Duodenal mucosa (tissue), 2 donors: ENCODE measurements at regions not wholly inside any gene's neighbourhood (a gene's known extent, or its start where the extent isn't known, plus 50 kb on each side); places are given as distances from the start of the nearest gene placed in this dataset.

Experiments used
- H3K27ac ChIP-seq: one replicate; pipeline ENCODE4 v1.7.0; 2013; ENCODE audit warnings: low read depth, low read length
- H3K27me3 ChIP-seq, 2 donors: one replicate each; pipeline ENCODE4 v1.7.0; 2013; ENCODE audit warnings: low read length in 2 of 2, control low read depth in 1 of 2; ENCODE audit not compliant: insufficient read depth in 2 of 2, control insufficient read depth in 1 of 2
- H3K36me3 ChIP-seq, 2 donors: one replicate each; pipeline ENCODE4 v1.7.0; 2013; ENCODE audit warnings: low read length in 2 of 2, control low read depth in 1 of 2; ENCODE audit not compliant: insufficient read depth in 2 of 2, control insufficient read depth in 1 of 2
- H3K4me1 ChIP-seq, 2 donors: one replicate each; pipeline ENCODE4 v1.7.0; 2013; ENCODE audit warnings: low read length in 2 of 2, control low read depth in 1 of 2; ENCODE audit not compliant: insufficient read depth in 2 of 2, control insufficient read depth in 1 of 2
- H3K4me3 ChIP-seq, 2 donors: one replicate each; pipeline ENCODE4 v1.7.0; 2013; ENCODE audit warnings: low read length in 2 of 2, low read depth in 1 of 2
- H3K9ac ChIP-seq, 2 donors: one replicate each; pipeline ENCODE4 v1.7.0; 2013; ENCODE audit warnings: low read length in 2 of 2, low read depth in 1 of 2
- H3K9me3 ChIP-seq, 2 donors: one replicate each; pipeline ENCODE4 v1.7.0; 2013; ENCODE audit warnings: low read length in 2 of 2, control low read depth in 1 of 2; ENCODE audit not compliant: control insufficient read depth in 1 of 2

- Histone ChIP-seq H3K36me3 (no peaks in the 10 kb centered on the region), H3K9me3 (peaks cover under 1 to 10% of the 10 kb centered on the region in 2 donors), H3K4me1 (no peaks in the 10 kb centered on the region), H3K9ac (no peak overlapping the region), H3K27me3 (no peaks in the 10 kb centered on the region), H3K27ac (no peak overlapping the region), H3K4me3 (no peak overlapping the region)
These were observed 637.8 kb upstream of the EYS start for GRCh38 chr6:66344796-66345195.

DNA sequence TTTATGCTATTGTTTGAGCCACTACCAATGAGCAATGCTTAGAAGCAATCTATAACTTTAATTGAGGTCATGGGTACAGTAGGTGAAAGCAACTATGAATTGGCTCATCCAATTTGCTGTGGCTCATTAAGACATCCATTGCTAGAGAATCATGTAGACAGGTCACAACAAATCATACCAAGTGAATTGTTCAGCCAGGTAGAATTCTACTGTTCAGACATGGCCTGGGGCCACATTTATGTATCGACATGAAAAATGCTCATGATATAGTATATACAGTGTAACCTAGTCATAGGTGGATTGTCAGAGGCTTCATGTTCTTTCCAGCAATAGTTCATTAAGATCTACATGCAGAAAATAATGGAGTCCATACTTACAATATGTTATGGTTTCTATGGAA is 633.7 kb upstream of the EYS start:
- H3K27ac ChIP-seq, result no peak overlapping the region
- no peaks in the 10 kb centered on the region for H3K4me1 ChIP-seq
- peaks cover 0 to 13% of the 10 kb centered on the region in 2 donors for H3K9me3 ChIP-seq
- H3K36me3 ChIP-seq, result no peaks in the 10 kb centered on the region
- no peaks in the 10 kb centered on the region for H3K27me3 ChIP-seq
- no peak overlapping the region for H3K9ac ChIP-seq
- H3K4me3 ChIP-seq, result no peak overlapping the region

DNA sequence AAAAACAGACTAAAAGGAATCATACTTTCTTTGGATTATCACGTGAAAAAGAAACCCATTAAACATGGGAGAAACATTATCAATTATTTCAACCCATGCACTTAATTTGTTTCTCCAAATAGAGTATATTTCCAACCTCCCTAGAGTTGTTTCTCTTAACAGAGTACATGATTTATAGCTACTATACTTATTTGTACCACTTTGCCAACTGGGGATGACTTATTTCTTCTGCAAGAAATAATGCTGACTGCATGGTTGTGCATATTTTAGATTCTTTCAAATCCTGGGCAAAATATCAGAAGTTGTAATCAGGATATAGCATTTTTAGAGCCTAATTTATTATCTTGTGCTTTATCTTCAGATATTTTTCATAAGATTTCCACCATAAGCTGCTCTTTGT is 629.1 kb upstream of the EYS start:
- Histone ChIP-seq H3K27ac (no peak overlapping the region), H3K27me3 (no peaks in the 10 kb centered on the region), H3K4me1 (no peaks in the 10 kb centered on the region), H3K9ac (no peak overlapping the region), H3K36me3 (no peaks in the 10 kb centered on the region), H3K9me3 (peaks cover 0 to 4% of the 10 kb centered on the region in 2 donors), H3K4me3 (no peak overlapping the region)

DNA sequence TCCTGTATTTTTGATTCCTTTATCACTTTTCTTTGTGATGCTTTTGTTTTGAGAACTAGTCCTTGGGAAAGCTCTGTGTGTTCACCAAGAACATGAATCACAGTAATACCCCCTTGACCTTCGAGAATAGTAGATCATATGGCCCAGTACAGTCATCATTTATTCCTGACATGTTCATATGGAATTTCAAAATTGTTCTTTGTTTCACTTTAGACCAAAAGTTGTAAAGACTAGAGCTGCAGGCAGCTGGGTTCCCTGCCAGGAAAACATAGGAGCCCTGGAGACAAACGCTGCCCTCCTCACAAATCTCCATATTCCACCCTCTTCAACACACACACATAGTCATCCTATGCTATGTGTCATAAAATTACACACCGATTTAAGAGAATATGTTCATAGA is 621.2 kb upstream of the EYS start:
- Histone ChIP-seq H3K4me1 (no peaks in the 10 kb centered on the region), H3K27ac (no peak overlapping the region), H3K9ac (no peak overlapping the region), H3K36me3 (no peaks in the 10 kb centered on the region), H3K27me3 (no peaks in the 10 kb centered on the region), H3K9me3 (no peaks in the 10 kb centered on the region), H3K4me3 (no peak overlapping the region)

- H3K27ac ChIP-seq, result no peak overlapping the region
- no peaks in the 10 kb centered on the region for H3K9me3 ChIP-seq
- H3K4me1 ChIP-seq, result no peaks in the 10 kb centered on the region
- no peak overlapping the region for H3K9ac ChIP-seq
- no peaks in the 10 kb centered on the region for H3K27me3 ChIP-seq
- H3K36me3 ChIP-seq, result no peaks in the 10 kb centered on the region
- H3K4me3 ChIP-seq, result no peak overlapping the region
These were observed 619.2 kb upstream of the EYS start for GRCh38 chr6:66326228-66326627.

DNA sequence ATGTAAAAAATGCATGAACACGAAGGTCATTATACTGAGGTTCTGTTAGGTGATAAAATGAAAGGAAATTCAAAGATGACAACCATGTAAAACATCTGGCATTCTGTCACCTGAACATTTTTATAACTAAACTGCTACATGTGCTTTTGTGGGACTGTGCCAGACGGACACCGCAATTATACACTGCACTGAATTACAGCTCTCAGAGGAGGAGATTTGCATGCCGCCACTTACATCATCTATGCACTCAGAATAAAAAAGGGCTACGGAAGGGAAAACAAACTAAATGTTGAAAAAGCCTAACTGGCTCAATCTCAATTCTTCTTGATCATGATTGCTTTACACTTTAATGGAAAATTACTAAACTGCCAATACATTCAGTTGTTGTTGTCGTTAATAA is 614.0 kb upstream of the EYS start:
- Histone ChIP-seq H3K36me3 (no peaks in the 10 kb centered on the region), H3K9ac (no peak overlapping the region), H3K4me1 (no peaks in the 10 kb centered on the region), H3K4me3 (no peak overlapping the region), H3K27ac (no peak overlapping the region), H3K9me3 (no peaks in the 10 kb centered on the region), H3K27me3 (no peaks in the 10 kb centered on the region)

GRCh38 chr6:66307490-66307889 is 600.5 kb upstream of the EYS start:
- H3K4me1 ChIP-seq, result no peaks in the 10 kb centered on the region
- H3K27me3 ChIP-seq, result no peaks in the 10 kb centered on the region
- no peak overlapping the region for H3K27ac ChIP-seq
- no peak overlapping the region for H3K4me3 ChIP-seq
- H3K9me3 ChIP-seq, result peaks cover 7 to 12% of the 10 kb centered on the region in 2 donors
- H3K9ac ChIP-seq, result no peak overlapping the region
- H3K36me3 ChIP-seq, result no peaks in the 10 kb centered on the region

DNA sequence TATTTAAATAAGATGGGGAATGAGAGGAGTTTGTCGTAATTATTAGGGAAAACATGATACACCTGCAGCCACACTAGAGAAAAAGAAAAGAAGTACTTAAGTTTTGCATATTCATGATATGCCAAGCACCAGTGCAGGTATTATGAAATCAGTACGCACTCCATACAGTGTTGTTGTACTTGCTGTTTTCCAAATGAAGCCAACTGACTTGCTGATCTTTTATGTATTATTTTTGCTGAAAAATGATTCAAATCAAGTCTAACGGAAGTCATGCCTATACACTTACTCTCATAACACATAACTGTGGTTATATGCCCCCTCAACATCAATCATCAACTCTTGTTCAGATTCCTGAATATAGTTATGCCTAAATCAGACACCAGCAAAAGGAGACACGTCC is 584.9 kb upstream of the EYS start:
- Histone ChIP-seq H3K9me3 (peaks cover 0 to 7% of the 10 kb centered on the region in 2 donors), H3K27ac (no peak overlapping the region), H3K4me3 (no peak overlapping the region), H3K27me3 (no peaks in the 10 kb centered on the region), H3K4me1 (no peaks in the 10 kb centered on the region), H3K36me3 (no peaks in the 10 kb centered on the region), H3K9ac (no peak overlapping the region)

- Histone ChIP-seq H3K36me3 (no peaks in the 10 kb centered on the region), H3K9me3 (peaks cover 0 to 7% of the 10 kb centered on the region in 2 donors), H3K4me1 (no peaks in the 10 kb centered on the region), H3K27me3 (no peaks in the 10 kb centered on the region), H3K4me3 (no peak overlapping the region), H3K9ac (no peak overlapping the region), H3K27ac (no peak overlapping the region)
These were observed 582.9 kb upstream of the EYS start for GRCh38 chr6:66289889-66290288.

GRCh38 chr6:66278115-66278514 is 571.1 kb upstream of the EYS start:
- no peak overlapping the region for H3K4me3 ChIP-seq
- peaks cover 0 to 14% of the 10 kb centered on the region in 2 donors for H3K9me3 ChIP-seq
- H3K27ac ChIP-seq, result no peak overlapping the region
- H3K9ac ChIP-seq, result no peak overlapping the region
- H3K4me1 ChIP-seq, result no peaks in the 10 kb centered on the region
- no peaks in the 10 kb centered on the region for H3K27me3 ChIP-seq
- H3K36me3 ChIP-seq, result no peaks in the 10 kb centered on the region

GRCh38 chr6:66277400-66277799 is 570.4 kb upstream of the EYS start:
- no peak overlapping the region for H3K9ac ChIP-seq
- H3K4me1 ChIP-seq, result no peaks in the 10 kb centered on the region
- H3K4me3 ChIP-seq, result no peak overlapping the region
- H3K9me3 ChIP-seq, result peaks cover 0 to 14% of the 10 kb centered on the region in 2 donors
- no peaks in the 10 kb centered on the region for H3K36me3 ChIP-seq
- H3K27me3 ChIP-seq, result no peaks in the 10 kb centered on the region
- no peak overlapping the region for H3K27ac ChIP-seq
